ENCODE measurements at regions not wholly inside any gene's neighbourhood (a gene's known extent, or its start where the extent isn't known, plus 50 kb on each side); places are given as distances from the start of the nearest gene placed in this dataset.

GRCh38 chr5:4740156-4740555, 400.0 kb upstream of the ADAMTS16 start:
- no peak for DNase-seq (ENCODE audit: extremely low read depth, low read depth, low spot score)

GRCh38 chr5:4758550-4758949, 381.6 kb upstream of the ADAMTS16 start:
- DNase-seq (ENCODE audit: extremely low read depth, low read depth, low spot score) = no peak

DNA sequence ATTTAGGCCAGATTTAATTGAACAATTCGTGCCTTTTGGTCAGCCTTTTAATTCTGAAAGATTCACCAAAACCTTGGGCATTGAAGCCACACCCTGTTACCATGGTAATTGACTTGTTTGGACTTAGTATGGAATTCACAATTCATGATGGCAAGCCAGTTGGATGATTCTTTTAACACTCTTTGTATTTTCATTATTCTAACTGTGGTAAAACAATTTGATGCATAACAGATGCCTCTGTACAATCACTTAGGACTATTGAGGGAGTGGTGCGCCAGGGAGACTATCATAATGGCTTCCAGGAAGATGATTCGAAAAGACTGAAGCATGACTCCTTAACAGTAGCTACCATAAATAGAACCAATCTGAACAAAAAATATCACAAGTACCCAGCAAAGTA, 381.1 kb upstream of the ADAMTS16 start:
- no peak for DNase-seq (ENCODE audit: extremely low read depth, low read depth, low spot score)

GRCh38 chr5:4762316-4762715, 377.8 kb upstream of the ADAMTS16 start:
- DNase-seq (ENCODE audit: extremely low read depth, low read depth, low spot score) = no peak

DNA sequence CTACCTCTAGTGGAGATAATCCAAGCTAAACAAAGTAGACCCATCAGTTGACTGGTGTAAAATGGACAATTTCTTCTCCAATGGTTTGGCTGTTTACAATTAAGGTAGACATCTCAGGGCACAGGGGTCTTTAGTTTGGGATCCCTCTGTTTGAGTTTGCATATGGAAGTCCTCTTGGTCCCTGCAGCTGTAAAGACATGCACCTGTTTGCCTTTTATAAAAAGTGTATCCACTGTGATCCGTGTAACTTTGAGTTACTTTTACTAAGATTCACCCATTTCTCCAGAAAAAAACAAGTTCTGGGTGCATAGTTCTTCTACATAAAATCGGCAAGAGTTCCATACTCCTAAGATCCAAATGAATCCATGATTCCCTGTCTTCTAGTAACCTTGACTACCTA, 374.7 kb upstream of the ADAMTS16 start:
- DNase-seq (ENCODE audit: extremely low read depth, low read depth, low spot score) = no peak

DNA sequence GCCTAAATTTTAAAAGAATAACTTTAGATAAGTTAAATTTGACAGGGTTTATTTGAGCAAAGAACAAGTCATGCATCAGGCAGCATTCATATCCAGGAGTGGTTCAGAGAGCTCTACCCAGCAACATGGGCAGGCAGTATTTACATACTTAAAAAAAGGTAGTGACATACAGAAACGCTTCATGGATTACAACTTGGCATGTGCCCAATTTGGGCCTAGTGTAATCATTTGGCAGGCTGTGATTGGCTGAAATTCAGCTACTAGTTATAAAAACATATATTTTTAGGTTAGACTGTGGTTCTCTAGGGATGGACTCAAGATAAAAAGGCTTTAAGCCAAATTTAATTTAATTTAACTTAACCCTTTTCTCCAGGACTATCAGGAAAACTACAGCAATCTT, 374.0 kb upstream of the ADAMTS16 start:
- no peak for DNase-seq (ENCODE audit: extremely low read depth, low read depth, low spot score)

DNA sequence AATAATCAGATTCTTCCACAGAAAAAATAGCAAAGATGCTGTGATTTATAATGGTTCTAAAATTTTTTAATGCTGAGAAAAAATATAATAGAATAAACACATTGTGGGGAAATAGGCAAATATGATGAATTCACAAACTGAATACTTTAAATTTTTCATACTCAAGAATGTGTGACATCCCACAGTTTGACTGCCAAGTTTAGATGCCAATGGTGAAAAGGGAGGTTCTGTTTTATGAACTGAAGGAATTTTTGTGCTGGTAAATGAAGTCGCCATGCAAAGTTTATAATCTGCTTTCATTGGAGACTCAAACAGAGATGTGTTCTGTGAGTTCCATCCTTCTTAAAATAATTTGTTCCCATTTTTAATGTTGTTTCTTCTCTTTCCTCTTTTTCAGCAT, 367.5 kb upstream of the ADAMTS16 start:
- DNase-seq (ENCODE audit: extremely low read depth, low read depth, low spot score) = no peak

GRCh38 chr5:4773827-4774317, 366.3 kb upstream of the ADAMTS16 start:
- no peak for DNase-seq (ENCODE audit: extremely low read depth, low read depth, low spot score)

- DNase-seq (ENCODE audit: extremely low read depth, low read depth, low spot score) = no peak
Measured at GRCh38 chr5:4777435-4777834, 362.7 kb upstream of the ADAMTS16 start.

DNA sequence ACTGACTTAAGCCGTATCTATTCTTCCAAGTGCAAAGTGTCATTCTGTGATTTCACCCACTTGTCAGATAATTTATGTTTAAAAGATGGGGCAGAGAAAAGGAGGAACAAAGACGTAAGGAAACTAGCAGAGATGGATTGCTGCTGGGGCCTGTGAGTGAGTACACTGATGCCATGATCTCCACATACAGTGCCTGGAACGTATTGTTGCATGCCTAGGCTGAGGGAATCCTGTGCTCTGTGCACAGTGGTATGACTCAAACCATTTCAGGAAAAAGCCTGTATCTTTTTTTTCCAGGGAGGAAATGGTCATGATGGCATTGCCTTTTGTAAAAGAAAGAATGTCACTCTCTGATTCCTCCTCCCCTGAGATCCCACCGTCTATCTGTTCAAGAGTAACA, 359.5 kb upstream of the ADAMTS16 start:
- no peak for DNase-seq (ENCODE audit: extremely low read depth, low read depth, low spot score)

- DNase-seq (ENCODE audit: extremely low read depth, low read depth, low spot score) = no peak
Measured at GRCh38 chr5:4781299-4781698, 358.8 kb upstream of the ADAMTS16 start.

- no peak for DNase-seq (ENCODE audit: extremely low read depth, low read depth, low spot score)
Measured at GRCh38 chr5:4785971-4786370, 354.2 kb upstream of the ADAMTS16 start.

DNA sequence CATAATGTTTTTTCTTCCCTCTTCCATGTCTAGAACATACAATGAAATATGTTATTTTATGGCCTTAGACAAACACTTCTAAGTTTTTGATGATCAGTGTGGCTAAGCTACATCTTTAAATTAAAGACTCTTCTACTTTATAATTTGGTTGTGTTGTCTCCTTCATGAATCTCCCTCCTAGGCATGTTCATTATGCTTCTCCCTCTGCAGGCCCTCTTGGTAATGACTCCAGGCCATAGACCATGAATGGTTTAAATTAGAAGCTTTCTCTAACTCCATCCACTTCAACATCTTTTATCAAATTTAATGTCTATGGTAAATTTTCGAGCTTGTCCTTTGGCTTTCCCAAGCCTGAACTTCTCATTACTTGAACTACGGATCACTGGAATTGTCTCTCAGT, 342.7 kb upstream of the ADAMTS16 start:
- no peak for DNase-seq (ENCODE audit: extremely low read depth, low read depth, low spot score)

DNA sequence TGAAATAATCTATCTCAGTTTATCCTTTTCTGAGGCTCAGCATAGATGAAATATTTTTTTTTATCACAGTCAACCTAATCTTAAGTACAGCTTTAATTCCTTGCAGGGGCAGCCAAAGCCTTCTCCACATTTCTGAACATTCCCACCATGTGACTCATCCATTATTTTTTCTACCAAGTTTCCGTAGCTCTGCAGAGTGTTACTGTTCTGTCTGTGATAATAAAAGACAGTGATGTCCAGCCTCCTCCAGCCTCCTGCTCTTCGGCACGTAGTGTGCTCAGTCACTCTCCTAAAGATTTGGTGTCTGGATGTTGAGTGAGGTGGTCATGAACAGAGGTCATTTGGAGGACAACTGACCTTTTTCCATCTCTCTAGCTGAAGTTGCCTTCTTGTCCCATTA, 338.1 kb upstream of the ADAMTS16 start:
- no peak for DNase-seq (ENCODE audit: extremely low read depth, low read depth, low spot score)

DNA sequence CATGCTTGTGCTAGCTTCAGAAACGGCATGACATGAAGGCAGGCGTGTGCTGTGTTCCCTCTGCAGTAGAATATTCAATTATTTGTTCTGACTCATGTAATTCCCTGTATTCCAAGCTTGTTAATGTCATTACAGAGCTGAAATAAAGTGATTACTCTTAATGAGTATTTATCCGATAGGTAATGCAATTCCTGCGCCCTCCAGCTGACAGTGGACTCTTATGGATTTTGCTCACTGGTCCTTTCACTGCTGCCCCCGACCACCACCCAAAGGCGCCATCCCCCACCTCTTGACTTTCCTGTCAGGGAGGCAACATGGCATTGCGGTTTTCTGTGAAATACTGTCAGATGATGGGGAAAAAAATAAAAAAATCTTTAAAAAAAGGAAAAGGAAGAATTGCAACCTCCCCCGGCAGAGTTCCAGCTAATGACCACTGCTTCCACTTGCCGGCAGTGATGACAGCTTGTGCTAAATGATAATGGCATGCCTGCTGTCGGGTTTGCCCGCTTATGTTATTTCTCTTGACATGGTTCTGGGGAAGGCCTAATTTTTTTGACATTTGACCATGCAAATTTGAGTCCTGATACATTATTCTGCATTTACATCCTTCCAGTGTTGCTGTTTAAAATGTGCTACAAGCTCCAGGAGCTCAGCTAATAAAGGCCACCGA, 335.3 kb upstream of the ADAMTS16 start:
- no peak for DNase-seq (ENCODE audit: extremely low read depth, low read depth, low spot score)

GRCh38 chr5:4815002-4815401, 325.1 kb upstream of the ADAMTS16 start:
- DNase-seq (ENCODE audit: extremely low read depth, low read depth, low spot score) = no peak

DNA sequence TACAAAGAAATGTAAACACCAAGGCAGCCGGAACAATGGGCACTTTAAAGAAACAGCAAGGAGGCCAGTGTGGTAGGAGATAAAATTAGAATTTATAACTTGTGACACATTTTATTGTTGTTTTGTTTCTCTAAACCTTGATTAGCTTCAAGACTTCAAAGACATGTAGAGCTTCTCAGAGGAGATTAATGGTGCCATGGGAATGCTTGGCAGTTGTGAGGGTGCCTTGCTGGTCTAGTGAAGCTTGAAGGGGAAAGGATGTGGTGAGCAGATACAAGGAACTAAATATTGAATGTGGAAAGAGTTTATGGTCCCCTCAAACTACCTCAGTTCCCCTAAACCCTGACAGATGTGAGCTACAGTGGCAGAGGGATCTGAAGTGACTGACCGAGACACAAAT, 322.4 kb upstream of the ADAMTS16 start:
- DNase-seq (ENCODE audit: extremely low read depth, low read depth, low spot score) = no peak

DNA sequence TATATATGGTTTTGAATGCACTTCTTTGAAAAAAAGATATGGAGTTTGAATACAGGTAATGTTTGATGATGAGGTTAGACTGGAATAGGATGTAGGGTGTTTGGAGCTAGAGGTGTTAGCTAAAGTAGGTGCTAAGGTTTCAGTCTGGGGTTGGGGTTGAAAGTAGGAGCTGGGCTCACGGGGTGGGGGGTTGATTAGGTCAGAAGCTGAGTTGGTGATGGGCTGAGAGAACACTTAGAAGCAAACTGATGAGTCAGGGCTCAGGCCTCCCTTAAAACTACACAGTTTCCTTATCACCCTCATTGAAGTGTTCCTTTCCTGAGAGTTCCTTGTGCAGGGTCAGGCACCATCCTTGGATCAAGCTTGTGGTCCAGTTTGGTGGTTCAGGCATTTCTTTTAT, 308.8 kb upstream of the ADAMTS16 start:
- DNase-seq (ENCODE audit: extremely low read depth, low read depth, low spot score) = no peak

DNA sequence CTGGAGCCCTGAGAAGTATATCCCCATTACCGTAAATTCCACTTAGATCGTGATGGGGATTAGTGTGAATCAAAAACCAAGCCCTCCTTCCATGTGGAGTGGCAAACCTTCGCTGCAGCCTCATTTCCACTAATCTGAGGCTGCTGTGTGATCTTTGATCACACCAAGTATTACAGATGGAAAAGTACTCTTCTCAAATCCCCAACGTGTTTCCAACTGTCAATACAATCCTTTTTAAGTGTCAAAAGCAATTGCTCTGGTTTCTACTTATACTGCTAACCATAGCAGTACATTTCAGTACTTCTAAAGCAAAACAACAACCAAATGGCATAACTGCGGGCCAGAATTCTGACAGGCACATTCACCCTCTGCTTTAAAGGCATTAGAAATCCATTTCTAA, 307.7 kb upstream of the ADAMTS16 start:
- DNase-seq (ENCODE audit: extremely low read depth, low read depth, low spot score) = no peak

GRCh38 chr5:4833104-4833738, 306.9 kb upstream of the ADAMTS16 start:
- no peak for DNase-seq (ENCODE audit: extremely low read depth, low read depth, low spot score)

- DNase-seq (ENCODE audit: extremely low read depth, low read depth, low spot score) = no peak
Measured at GRCh38 chr5:4837489-4838058, 302.6 kb upstream of the ADAMTS16 start.

DNA sequence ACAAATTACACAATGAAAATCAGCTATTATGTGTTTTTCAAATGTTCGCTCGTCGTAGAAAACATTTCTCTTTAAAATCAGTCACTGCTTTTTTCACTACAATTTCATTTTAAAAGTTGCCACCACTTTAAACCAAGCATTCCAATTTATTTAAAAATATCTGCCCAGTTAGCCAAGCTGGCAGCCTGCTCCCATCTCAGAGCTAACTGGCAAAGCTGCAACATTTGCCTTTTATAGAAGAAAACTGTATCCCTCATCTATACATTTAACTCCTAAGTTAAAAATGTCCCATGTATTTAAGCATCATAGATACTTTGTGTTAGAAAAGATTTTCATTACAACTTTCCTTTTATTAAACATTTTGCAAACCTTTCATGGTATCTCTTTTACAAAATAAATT, 294.9 kb upstream of the ADAMTS16 start:
- DNase-seq (ENCODE audit: extremely low read depth, low read depth, low spot score) = no peak
